Nephron (organoid): ENCODE measurements at regions not wholly inside any gene's neighbourhood (a gene's known extent, or its start where the extent isn't known, plus 50 kb on each side); places are given as distances from the start of the nearest gene placed in this dataset.
"Not testable (repeated sequence)": the region's sequence is repeated elsewhere in the genome, so short reads cannot be mapped to it uniquely, and the experiment has no call there.

ENCODE experiments used
- H3K27ac Mint-ChIP-seq, 3 experiments: 2 replicates each; pipeline ENCODE4 v1.8.0; 2020; ENCODE audit warnings: mixed read lengths in 3 of 3, mild to moderate bottlenecking in 2 of 3, moderate library complexity in 1 of 3
- H3K27me3 Mint-ChIP-seq: 2 replicates; pipeline ENCODE4 v1.8.0; 2021; ENCODE audit warnings: low read depth, mild to moderate bottlenecking, moderate library complexity, mixed read lengths
- H3K36me3 Mint-ChIP-seq: 2 replicates; pipeline ENCODE4 v1.8.0; 2020; ENCODE audit warnings: low read depth, mixed read lengths
- H3K4me1 Mint-ChIP-seq: 2 replicates; pipeline ENCODE4 v1.8.0; 2020; ENCODE audit warnings: mixed read lengths
- H3K4me3 Mint-ChIP-seq, 3 experiments: 2 replicates each; pipeline ENCODE4 v1.8.0; 2020; ENCODE audit warnings: mild to moderate bottlenecking in 3 of 3, mixed read lengths in 3 of 3, moderate library complexity in 2 of 3
- H3K9me3 Mint-ChIP-seq: 2 replicates; pipeline ENCODE4 v1.8.0; 2020; ENCODE audit warnings: mixed read lengths
- TF ChIP-seq, protein P1 (sequence below), 3 experiments: fragments of 200-600 bp; sonication (generic); IDR thresholded peaks; one replicate each; pipeline ENCODE4 v1.5.0; 2021; ENCODE audit warnings: antibody characterized with exemption in 3 of 3; ENCODE audit not compliant: unreplicated experiment in 3 of 3

DNA sequence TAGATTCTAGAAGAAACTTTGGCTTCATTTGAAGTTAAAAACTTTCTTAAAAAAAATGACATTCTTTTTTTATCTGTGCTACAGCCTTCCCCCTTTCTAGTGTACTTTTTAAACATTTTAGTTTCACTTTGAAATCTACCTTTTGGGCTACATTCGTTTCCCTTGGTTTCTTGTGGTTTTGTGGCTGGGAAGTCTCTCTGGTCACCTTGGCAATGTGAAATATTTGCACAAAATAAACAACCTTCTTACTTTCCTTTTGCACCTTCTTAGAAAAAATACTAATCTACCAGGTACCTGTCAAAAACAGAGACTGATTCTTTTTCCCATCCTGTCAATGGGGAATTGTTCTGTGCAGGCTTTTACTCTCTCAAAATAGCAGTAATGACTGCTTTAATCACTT lies 350.2 kb downstream of the GATA3 start:
- no peaks in the 10 kb centered on the region for H3K36me3 Mint-ChIP-seq
- H3K27me3 Mint-ChIP-seq, result peaks cover 29% of the 10 kb centered on the region
- no peak overlapping the region for H3K4me3 Mint-ChIP-seq
- no peak overlapping the region for H3K27ac Mint-ChIP-seq
- TF ChIP-seq, protein P1, sequence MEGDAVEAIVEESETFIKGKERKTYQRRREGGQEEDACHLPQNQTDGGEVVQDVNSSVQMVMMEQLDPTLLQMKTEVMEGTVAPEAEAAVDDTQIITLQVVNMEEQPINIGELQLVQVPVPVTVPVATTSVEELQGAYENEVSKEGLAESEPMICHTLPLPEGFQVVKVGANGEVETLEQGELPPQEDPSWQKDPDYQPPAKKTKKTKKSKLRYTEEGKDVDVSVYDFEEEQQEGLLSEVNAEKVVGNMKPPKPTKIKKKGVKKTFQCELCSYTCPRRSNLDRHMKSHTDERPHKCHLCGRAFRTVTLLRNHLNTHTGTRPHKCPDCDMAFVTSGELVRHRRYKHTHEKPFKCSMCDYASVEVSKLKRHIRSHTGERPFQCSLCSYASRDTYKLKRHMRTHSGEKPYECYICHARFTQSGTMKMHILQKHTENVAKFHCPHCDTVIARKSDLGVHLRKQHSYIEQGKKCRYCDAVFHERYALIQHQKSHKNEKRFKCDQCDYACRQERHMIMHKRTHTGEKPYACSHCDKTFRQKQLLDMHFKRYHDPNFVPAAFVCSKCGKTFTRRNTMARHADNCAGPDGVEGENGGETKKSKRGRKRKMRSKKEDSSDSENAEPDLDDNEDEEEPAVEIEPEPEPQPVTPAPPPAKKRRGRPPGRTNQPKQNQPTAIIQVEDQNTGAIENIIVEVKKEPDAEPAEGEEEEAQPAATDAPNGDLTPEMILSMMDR (IDR thresholded peaks at IDR 0.05; ENCODE audit: unreplicated experiment in 3 of 3), result no peak
- H3K9me3 Mint-ChIP-seq, result no peaks in the 10 kb centered on the region
- peaks cover 6% of the 10 kb centered on the region for H3K4me1 Mint-ChIP-seq

DNA sequence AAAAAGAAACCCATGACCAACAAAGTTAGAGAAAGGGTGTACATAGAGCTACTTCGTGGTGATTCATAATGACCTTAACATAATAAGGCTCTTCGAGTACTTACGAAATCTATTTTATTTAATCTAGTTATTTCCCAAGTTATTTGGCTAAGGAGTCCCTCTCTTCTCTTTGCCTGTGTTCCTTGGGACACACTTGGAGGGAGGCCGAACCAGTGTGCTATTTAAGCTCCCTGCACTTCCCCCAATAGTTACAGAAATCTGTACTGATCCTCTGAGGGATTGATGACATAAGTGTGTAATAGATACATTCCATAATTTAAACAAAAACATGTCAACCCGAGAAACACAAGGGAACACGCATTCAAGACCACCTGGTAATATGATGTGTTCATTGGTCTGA lies 351.1 kb downstream of the GATA3 start:
- H3K27ac Mint-ChIP-seq, result no peak overlapping the region
- TF ChIP-seq, protein P1 (IDR thresholded peaks at IDR 0.05; ENCODE audit: unreplicated experiment in 3 of 3), result no peak
- H3K4me1 Mint-ChIP-seq, result peaks cover 6% of the 10 kb centered on the region
- no peaks in the 10 kb centered on the region for H3K9me3 Mint-ChIP-seq
- H3K36me3 Mint-ChIP-seq, result no peaks in the 10 kb centered on the region
- no peak overlapping the region for H3K4me3 Mint-ChIP-seq
- peaks cover 23% of the 10 kb centered on the region for H3K27me3 Mint-ChIP-seq

DNA sequence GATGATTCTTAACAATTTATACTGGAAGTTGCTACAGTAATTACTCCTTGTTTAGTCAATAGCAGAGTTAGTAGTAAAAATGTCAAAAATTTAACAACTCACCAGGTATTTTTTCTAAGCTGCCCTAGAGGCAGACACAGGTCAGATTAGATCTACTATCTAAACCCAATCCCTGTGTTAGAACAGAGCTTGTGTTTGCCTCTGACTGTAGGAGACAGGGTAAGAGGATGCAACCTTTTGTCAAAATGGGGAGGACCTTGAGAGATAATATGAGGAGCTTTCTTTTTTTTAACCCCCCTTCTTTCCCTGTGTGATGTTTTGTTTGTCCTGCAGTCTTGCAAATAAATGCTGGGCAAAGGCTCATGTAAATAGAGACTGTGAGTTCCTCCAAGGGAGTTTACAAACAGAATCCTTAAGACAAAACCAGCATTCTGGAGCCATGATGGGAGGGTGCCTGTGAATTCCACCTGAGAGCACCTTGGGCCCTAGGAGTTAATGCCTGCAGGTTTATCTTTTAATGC lies 353.1 kb downstream of the GATA3 start:
- Mint-ChIP-seq H3K4me1 (peaks cover 6% of the 10 kb centered on the region), H3K27ac (no peak overlapping the region), H3K4me3 (no peak overlapping the region), H3K36me3 (no peaks in the 10 kb centered on the region), H3K9me3 (no peaks in the 10 kb centered on the region), H3K27me3 (peaks cover 21% of the 10 kb centered on the region)
- TF ChIP-seq, protein P1 (IDR thresholded peaks at IDR 0.05; ENCODE audit: unreplicated experiment in 3 of 3), result no peak

DNA sequence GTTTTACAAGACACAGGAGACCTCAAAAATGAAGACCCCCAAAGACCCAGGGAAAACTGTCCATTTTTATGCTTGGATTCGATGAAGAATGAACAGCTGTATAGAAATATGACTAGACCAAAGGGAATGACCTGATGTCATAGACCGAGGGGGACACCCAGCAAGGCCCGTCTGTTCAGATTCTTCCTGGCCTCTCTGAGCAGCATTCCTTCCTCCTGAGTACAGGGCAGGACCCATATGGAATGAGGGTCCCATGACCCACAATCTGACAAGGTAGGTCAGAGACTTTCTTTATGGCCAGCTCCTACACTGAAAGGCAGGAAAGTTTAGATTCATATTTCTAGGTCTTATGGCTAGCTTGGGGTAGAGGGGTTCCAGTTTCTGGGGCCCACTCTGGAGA lies 356.0 kb downstream of the GATA3 start:
- peaks cover 24% of the 10 kb centered on the region for H3K27me3 Mint-ChIP-seq
- TF ChIP-seq, protein P1 (IDR thresholded peaks at IDR 0.05; ENCODE audit: unreplicated experiment in 3 of 3), result no peak

DNA sequence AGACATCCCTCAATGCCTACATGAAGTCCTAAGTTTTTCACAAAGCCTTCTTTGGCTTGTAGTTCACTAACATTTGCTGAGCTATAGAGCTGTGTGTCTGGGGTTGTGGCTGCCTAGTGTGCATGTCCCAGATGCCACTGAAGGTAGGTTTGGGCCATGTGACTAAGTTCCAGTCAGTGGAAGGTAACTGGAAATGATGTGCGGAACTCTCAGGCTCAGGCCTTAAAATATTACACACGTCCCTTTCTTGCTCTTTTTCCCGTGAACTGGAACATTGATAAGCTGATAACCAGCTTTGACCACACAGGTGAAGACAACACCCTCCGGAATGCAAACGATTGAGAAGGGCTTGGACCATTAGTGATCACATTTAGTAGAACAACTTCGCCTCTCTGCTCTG lies 358.1 kb downstream of the GATA3 start:
- TF ChIP-seq, protein P1 (IDR thresholded peaks at IDR 0.05; ENCODE audit: unreplicated experiment in 3 of 3), result no peak
- peaks cover under 1% of the 10 kb centered on the region for H3K9me3 Mint-ChIP-seq
- peaks cover 19% of the 10 kb centered on the region for H3K27me3 Mint-ChIP-seq
- no peak overlapping the region for H3K4me3 Mint-ChIP-seq
- no peaks in the 10 kb centered on the region for H3K4me1 Mint-ChIP-seq
- no peak overlapping the region for H3K27ac Mint-ChIP-seq
- no peaks in the 10 kb centered on the region for H3K36me3 Mint-ChIP-seq

More for the DNA sequence above, 356.0 kb downstream of the GATA3 start:
- no peaks in the 10 kb centered on the region for H3K36me3 Mint-ChIP-seq
- no peak overlapping the region for H3K4me3 Mint-ChIP-seq
- H3K27ac Mint-ChIP-seq, result no peak overlapping the region
- no peaks in the 10 kb centered on the region for H3K4me1 Mint-ChIP-seq
- no peaks in the 10 kb centered on the region for H3K9me3 Mint-ChIP-seq

DNA sequence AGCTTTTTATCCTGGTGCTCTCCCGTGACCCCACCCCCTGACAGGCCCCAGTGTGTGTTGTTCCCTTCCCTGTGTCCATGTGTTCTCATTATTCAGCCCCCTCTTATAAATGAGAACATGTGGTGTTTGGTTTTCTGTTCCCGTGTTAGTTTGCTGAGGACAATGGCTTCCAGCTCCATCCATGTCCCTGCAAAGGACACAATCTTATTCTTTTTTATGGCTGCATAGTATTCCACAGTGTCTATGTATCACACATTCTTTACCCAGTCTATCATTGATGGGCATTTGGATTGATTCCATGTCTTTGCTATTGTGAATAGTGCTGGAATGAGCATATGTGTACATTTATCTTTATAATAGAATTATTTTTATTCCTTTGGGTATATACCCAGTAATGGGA lies 360.5 kb downstream of the GATA3 start:
- H3K36me3 Mint-ChIP-seq, H3K27ac Mint-ChIP-seq, H3K4me1 Mint-ChIP-seq, H3K4me3 Mint-ChIP-seq, H3K9me3 Mint-ChIP-seq: not testable (repeated sequence)
- H3K27me3 Mint-ChIP-seq, result peaks cover 21% of the 10 kb centered on the region
